ENCODE measurements at regions not wholly inside any gene's neighbourhood (a gene's known extent, or its start where the extent isn't known, plus 50 kb on each side); places are given as distances from the start of the nearest gene placed in this dataset.

- no peaks in the 10 kb centered on the region for H3K36me3 ChIP-seq
- H3K9me3 ChIP-seq = no peaks in the 10 kb centered on the region
- H3K4me3 ChIP-seq = no peak overlapping the region
- no peak for ATAC-seq
- no peak overlapping the region for H3K27ac ChIP-seq
- 90 to 100% methylated on average over 1 of the region's 1 CpG for WGBS, 2 donors (ENCODE audit: low coverage in 1 of 2)
- peaks cover 0 to 5% (median 0%) of the 10 kb centered on the region in 3 donors for H3K4me1 ChIP-seq
- H3K27me3 ChIP-seq = no peaks in the 10 kb centered on the region
- TF ChIP-seq POLR2A (IDR thresholded peaks at IDR 0.05) (no peak), CTCF (IDR thresholded peaks at IDR 0.05) (no peak), POLR2AphosphoS5 (IDR thresholded peaks at IDR 0.05) (no peak), EP300 (IDR thresholded peaks at IDR 0.05) (no peak)
Measured at GRCh38 chr20:11103866-11104265, 430.1 kb upstream of the JAG1 start.

GRCh38 chr20:11108102-11108810 is 434.5 kb upstream of the JAG1 start:
- no peaks in the 10 kb centered on the region for H3K27me3 ChIP-seq
- ATAC-seq = no peak
- no peaks in the 10 kb centered on the region for H3K9me3 ChIP-seq
- H3K4me1 ChIP-seq = peaks cover 0 to 5% (median 0%) of the 10 kb centered on the region in 3 donors
- no peak overlapping the region for H3K4me3 ChIP-seq
- TF ChIP-seq CTCF (IDR thresholded peaks at IDR 0.05) = no peak
- H3K36me3 ChIP-seq = no peaks in the 10 kb centered on the region
- no peak overlapping the region for H3K27ac ChIP-seq
- 36 to 65% methylated on average over 4 of the region's 4 CpGs for WGBS, 2 donors (ENCODE audit: low coverage in 1 of 2)

- Histone ChIP-seq H3K4me1 (peaks cover 0 to 5% (median 0%) of the 10 kb centered on the region in 3 donors), H3K36me3 (no peaks in the 10 kb centered on the region), H3K9me3 (no peaks in the 10 kb centered on the region), H3K4me3 (no peak overlapping the region), H3K27ac (no peak overlapping the region), H3K27me3 (no peaks in the 10 kb centered on the region)
- ATAC-seq = no peak
- TF ChIP-seq EP300 (IDR thresholded peaks at IDR 0.05) (no peak), POLR2A (IDR thresholded peaks at IDR 0.05) (no peak), POLR2AphosphoS5 (IDR thresholded peaks at IDR 0.05) (no peak), CTCF (IDR thresholded peaks at IDR 0.05) (no peak)
- 68 to 82% methylated on average over 3 to 4 of the region's 4 CpGs for WGBS, 2 donors (ENCODE audit: low coverage in 1 of 2)
Measured at GRCh38 chr20:11110535-11110934, 436.7 kb upstream of the JAG1 start.

GRCh38 chr20:11111191-11111590 is 437.4 kb upstream of the JAG1 start:
- WGBS, 2 donors (ENCODE audit: low coverage in 1 of 2) = 71 to 88% methylated on average over 2 of the region's 2 CpGs
- Histone ChIP-seq H3K4me1 (peaks cover 0 to 5% (median 0%) of the 10 kb centered on the region in 3 donors), H3K27me3 (no peaks in the 10 kb centered on the region), H3K9me3 (no peaks in the 10 kb centered on the region), H3K4me3 (no peak overlapping the region), H3K27ac (no peak overlapping the region), H3K36me3 (no peaks in the 10 kb centered on the region)
- TF ChIP-seq POLR2AphosphoS5 (IDR thresholded peaks at IDR 0.05) = no peak
- no peak for TF ChIP-seq POLR2A (IDR thresholded peaks at IDR 0.05)
- TF ChIP-seq CTCF (IDR thresholded peaks at IDR 0.05) = no peak
- TF ChIP-seq EP300 (IDR thresholded peaks at IDR 0.05) = no peak
- ATAC-seq = no peak

GRCh38 chr20:11112832-11113231 is 439.0 kb upstream of the JAG1 start:
- Histone ChIP-seq H3K27me3 (no peaks in the 10 kb centered on the region), H3K9me3 (no peaks in the 10 kb centered on the region), H3K27ac (no peak overlapping the region), H3K4me3 (no peak overlapping the region), H3K4me1 (peaks cover 0 to 5% (median 0%) of the 10 kb centered on the region in 3 donors), H3K36me3 (no peaks in the 10 kb centered on the region)
- no peak for ATAC-seq
- 77 to 83% methylated on average over 1 to 2 of the region's 2 CpGs for WGBS, 2 donors (ENCODE audit: low coverage in 1 of 2)
- TF ChIP-seq CTCF (IDR thresholded peaks at IDR 0.05) = no peak
- TF ChIP-seq POLR2AphosphoS5 (IDR thresholded peaks at IDR 0.05) = no peak
- no peak for TF ChIP-seq POLR2A (IDR thresholded peaks at IDR 0.05)
- no peak for TF ChIP-seq EP300 (IDR thresholded peaks at IDR 0.05)
